Middle frontal gyrus (tissue), 1 donor: ENCODE measurements at regions not wholly inside any gene's neighbourhood (a gene's known extent, or its start where the extent isn't known, plus 50 kb on each side); places are given as distances from the start of the nearest gene placed in this dataset.

Source experiments
- DNase-seq: peaks from one replicate; pipeline ENCODE4 v3.0.0-alpha.2; 2015; ENCODE audit warnings: low spot score; ENCODE audit errors: extremely low spot score

- no peak for DNase-seq
Measured at GRCh38 chr3:24640330-24640877, 145.8 kb upstream of the THRB start.

DNA sequence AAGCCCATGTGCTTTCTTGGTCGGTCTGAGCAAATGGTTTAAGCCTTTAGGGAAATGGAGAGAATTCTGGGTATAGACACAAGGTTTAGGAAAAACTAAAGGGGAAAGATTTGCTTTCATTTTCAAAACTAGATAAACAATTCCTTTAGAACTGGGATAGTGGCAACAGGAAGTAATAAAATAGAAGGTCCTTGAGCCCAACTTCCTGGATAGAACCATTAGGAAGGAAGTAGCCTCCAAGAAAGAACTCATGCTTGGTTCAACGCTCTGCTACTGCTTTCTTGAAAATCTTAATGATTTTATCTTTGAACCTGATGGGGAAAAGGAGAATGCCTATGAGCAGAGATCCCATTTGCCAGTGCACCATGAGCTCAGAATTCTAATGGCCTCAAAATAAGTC, 147.0 kb upstream of the THRB start:
- no peak for DNase-seq

GRCh38 chr3:24645047-24645446, 150.4 kb upstream of the THRB start:
- DNase-seq: no peak

DNA sequence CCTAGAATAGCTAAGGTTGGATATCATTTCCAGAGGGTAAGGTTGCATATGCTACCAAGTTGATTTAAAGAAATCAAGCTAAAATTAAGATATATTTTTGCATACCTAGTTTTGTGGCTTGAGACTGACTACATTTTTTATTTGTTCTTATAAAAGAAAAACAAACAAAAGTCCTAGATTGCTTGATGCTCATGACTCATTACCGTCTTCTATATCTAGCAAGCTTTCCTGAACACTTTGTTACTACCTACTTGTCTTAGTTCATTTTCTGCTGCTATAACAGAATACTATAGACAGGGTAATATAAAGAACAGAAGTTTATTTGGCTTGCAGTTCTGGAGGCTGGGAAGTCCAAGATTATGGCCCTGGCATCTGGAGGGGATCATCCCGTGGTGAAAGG, 152.1 kb upstream of the THRB start:
- DNase-seq: no peak

GRCh38 chr3:24648063-24648462, 153.4 kb upstream of the THRB start:
- DNase-seq: no peak

GRCh38 chr3:24650839-24651238, 156.2 kb upstream of the THRB start:
- DNase-seq: no peak

DNA sequence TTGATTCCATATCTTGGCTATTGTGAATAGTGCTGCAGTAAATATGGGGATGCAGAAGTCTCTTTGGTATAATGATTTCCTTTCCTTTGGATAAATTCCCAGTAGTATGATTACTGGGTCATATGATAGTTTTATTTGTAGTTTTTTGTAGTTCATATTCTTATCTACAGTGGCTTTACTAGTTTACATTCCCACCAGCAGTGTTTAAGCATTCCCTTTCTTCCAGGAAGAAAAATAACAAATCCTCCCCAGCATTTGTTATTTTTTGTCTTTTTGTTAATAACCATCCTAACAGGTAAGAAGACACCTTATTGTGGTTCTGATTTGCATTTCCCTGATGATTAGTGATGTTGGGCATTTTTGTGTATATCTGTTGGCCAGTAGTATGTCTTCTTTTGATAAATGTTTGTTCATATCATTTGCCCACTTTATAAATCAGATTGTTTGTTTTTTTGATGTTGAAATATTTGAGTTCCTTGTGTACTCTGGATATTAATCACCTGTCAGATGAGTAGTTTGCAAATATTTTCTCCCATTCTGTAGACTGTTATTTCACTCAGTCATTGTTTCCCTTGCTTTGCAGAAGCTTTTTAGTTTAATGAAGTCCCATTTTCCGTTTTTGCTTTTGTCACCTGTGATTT, 163.3 kb upstream of the THRB start:
- DNase-seq: no peak

DNA sequence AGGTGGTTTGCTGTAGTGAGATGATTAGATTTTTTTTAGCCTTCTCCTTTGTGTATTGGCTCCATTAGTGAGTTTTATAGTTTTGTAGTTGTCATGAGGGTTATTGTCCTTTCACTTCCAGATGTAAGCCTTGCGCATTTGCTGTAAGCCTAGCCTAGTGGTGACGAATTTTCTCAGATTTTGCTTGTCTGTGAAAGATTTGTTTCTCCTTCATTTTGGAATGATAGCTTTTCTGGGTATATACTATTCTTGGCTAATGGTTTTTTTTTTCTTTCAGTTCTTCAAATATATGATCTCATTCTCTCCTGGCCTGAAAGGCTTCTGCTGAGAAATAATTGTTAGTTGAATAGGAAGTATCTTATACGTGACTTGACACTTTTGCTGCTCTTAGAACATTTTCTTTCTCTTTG, 166.5 kb upstream of the THRB start:
- no peak for DNase-seq

GRCh38 chr3:24662449-24663345, 168.0 kb upstream of the THRB start:
- no peak for DNase-seq

DNA sequence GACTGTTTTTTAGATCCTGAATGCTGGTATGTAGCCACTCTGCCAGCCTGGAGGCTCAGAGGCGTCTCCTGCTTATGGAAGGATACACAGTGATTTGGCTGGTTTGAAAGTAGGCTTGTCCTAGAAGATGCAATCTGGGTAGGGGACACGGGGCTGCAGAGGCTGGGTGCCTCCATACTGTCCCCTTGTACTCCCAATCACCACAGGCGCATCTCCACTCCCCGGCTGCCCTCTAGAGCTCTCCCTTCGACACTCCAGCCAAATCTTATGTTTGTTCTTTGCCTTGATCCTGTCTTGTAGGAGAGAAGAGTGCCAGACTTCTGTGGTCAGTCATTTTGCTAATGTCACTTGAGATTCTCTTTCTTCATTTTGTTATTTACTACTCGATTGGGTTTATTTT, 168.8 kb upstream of the THRB start:
- no peak for DNase-seq

- DNase-seq: no peak
Measured at GRCh38 chr3:24668039-24668438, 173.4 kb upstream of the THRB start.

DNA sequence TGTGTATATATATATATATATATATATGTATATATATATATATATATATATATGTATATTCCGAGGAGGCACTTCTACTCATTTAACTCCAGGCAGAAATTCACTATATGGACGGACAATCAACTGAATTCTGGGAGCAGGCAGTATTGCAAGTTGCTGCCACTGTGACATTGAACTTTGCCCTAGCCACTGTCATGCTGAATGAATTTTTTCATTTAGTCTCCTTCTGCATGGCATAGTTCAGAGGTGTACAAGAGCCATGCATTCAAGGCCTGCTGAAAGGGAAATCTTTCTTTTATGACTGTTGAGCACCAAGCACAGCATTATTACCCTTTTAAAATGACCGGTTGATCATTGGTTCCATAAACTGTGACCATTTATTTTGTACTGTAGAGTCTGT, 176.2 kb upstream of the THRB start:
- no peak for DNase-seq

GRCh38 chr3:24673596-24673995, 178.9 kb upstream of the THRB start:
- no peak for DNase-seq

DNA sequence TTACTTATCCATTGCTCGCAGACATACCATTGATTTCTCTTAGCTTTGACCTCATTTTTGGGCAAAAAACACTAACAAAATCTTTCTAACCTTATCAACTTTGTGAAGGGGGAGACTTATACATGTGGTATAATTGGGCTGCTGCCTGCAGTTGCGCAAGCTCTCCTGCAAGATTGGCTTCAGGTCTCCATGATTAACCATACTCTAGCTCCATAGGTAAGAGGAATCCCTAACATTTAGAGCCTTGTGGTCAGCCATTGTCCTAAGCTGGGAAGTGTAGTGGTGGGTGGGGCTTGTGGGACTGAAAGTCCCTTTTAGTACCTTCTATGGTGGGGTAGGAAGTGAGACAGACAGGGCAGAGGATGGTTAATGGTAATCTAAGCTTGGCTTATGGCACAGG, 179.6 kb upstream of the THRB start:
- no peak for DNase-seq

DNA sequence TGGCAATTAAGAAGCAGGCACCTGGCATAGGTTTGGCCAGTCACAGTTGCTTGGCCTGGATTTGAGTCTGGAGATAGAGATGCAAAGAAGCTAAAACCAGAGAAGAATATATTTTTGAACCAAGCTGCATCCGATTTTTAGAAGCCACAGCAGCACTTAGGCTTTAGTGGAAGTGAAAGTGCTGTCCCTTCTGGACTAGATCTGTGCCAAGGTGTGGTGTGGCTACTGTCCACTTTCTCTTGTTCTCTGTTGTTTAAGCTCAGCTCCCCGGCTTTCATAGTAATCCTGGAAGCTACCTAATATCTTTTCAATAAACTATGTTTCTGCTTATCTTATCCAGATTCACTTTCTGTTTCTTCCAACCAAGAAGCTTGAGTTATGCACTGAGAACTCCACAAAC, 183.4 kb upstream of the THRB start:
- no peak for DNase-seq

GRCh38 chr3:24678421-24678865, 183.8 kb upstream of the THRB start:
- DNase-seq: no peak

DNA sequence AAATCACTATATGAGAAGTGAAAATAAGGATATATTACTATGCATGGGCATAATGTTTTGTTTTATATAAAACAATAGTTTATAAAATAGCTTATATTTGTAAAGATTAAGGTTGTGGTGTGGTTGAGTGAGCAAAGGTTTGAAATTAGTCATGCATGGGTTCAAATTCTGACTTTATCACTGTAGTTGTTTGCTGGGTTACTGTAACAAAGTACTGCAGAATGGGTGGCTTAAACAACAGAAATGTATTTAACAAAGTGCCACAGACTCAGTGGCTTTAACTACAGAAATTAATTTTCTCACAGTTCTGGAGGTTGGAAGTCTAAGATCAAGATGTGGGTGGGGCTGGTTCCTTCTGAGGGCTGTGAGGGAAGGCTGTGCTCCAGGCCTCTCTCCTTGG, 184.8 kb upstream of the THRB start:
- no peak for DNase-seq

DNA sequence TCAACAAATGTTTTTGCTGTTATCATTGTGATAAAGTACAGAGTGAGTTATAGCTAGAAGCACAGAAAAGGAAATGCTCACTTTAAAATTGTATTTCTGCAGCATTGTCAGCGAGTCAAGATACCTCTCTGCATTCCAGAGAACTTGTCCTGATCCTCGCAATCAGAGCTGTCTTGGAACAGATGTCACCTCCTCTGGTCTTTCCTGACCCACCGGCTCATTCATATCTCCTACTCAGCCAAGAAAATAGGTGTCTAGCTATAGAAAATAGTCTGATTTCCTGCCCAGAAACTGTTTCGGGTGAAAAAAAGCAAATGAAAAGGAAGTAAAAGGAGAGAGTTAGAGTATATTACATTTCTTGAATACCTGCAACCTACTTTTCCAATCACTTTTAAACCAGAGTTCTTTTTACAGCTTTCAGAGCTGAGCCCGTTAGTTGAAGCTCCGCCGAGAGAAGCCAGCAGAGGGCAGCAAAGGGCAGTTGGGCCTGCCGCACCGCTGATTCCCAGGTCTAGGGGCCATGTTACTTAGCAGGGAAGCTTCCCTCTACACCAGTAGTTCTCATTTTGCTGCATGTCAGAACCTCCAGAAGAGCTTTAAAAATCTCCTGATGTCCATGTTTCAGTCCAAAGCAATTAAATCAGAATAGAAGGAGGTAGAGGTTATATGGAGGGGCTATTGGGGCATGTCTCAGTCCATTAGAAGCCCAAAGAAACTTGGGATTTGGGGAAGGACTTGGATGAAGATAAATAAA, 185.7 kb upstream of the THRB start:
- peak; percentile 43 for DNase-seq

DNA sequence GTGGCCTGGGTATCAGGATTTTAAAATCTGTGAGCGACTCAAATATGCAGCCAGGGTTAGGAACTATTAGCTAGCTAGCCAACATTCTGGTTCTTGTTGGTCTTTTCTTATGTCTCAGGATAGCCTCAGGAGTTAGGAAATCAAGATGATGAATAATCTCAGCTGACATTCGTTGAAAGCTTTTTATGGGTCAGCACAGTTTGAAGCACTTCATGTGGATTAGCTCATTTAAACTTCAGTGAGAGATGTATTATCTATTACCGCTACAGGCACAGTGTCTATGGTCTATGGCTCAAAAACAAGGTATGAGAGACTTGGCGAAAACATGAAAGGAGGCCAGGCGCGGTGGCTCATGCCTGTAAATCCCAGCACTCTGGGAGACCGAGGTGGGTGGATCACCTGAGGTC, 187.5 kb upstream of the THRB start:
- no peak for DNase-seq

- no peak for DNase-seq
Measured at GRCh38 chr3:24683090-24683489, 188.4 kb upstream of the THRB start.

GRCh38 chr3:24683633-24684384, 189.2 kb upstream of the THRB start:
- DNase-seq: peak; percentile 48
